GM19463 (cell line): ENCODE measurements at regions not wholly inside any gene's neighbourhood (a gene's known extent, or its start where the extent isn't known, plus 50 kb on each side); places are given as distances from the start of the nearest gene placed in this dataset.
"Not testable (repeated sequence)": the region's sequence is repeated elsewhere in the genome, so short reads cannot be mapped to it uniquely, and the experiment has no call there.

Source experiments
- ATAC-seq: cut with Tn5 transposase; IDR thresholded peaks from one replicate; pipeline ENCODE4 v1.9.1; 2021; ENCODE audit warnings: mild to moderate bottlenecking, moderate library complexity; ENCODE audit not compliant: unreplicated experiment

- no peak for ATAC-seq
Observed at GRCh38 chr7:21304808-21305375, 123.0 kb upstream of the SP4 start.

- no peak for ATAC-seq
Observed at GRCh38 chr7:21305455-21306235, 122.2 kb upstream of the SP4 start.

- ATAC-seq: no peak
Observed at GRCh38 chr7:21314954-21315353, 112.9 kb upstream of the SP4 start.

- no peak for ATAC-seq
Observed at GRCh38 chr7:21317966-21318915, 109.6 kb upstream of the SP4 start.

- no peak for ATAC-seq
Observed at GRCh38 chr7:21318916-21319270, 109.0 kb upstream of the SP4 start.

GRCh38 chr7:21326241-21326640, 101.6 kb upstream of the SP4 start:
- no peak for ATAC-seq

- no peak for ATAC-seq
Observed at GRCh38 chr7:21326921-21327320, 101.0 kb upstream of the SP4 start.

GRCh38 chr7:21327422-21328409, 100.2 kb upstream of the SP4 start:
- no peak for ATAC-seq

- ATAC-seq: no peak
Observed at GRCh38 chr7:21330462-21331178, 97.3 kb upstream of the SP4 start.

GRCh38 chr7:21334906-21335305, 93.0 kb upstream of the SP4 start:
- no peak for ATAC-seq

- ATAC-seq: no peak
Observed at GRCh38 chr7:21336743-21337142, 91.1 kb upstream of the SP4 start.

- ATAC-seq: no peak
Observed at GRCh38 chr7:21338728-21339164, 89.1 kb upstream of the SP4 start.

GRCh38 chr7:21344900-21345299, 83.0 kb upstream of the SP4 start:
- not testable (repeated sequence) for ATAC-seq

- ATAC-seq: no peak
Observed at GRCh38 chr7:21345361-21345760, 82.5 kb upstream of the SP4 start.

GRCh38 chr7:21346297-21346696, 81.6 kb upstream of the SP4 start:
- ATAC-seq: no peak

- ATAC-seq: peak; percentile 68
Observed at GRCh38 chr7:21352540-21353387, 75.1 kb upstream of the SP4 start.

GRCh38 chr7:21353388-21353780, 74.5 kb upstream of the SP4 start:
- ATAC-seq: no peak

- no peak for ATAC-seq
Observed at GRCh38 chr7:21354284-21354683, 73.6 kb upstream of the SP4 start.

GRCh38 chr7:21355406-21355874, 72.4 kb upstream of the SP4 start:
- peak; percentile 75 for ATAC-seq
